ENCODE measurements at regions not wholly inside any gene's neighbourhood (a gene's known extent, or its start where the extent isn't known, plus 50 kb on each side); places are given as distances from the start of the nearest gene placed in this dataset.
A peak's percentile ranks its signal among the peaks of the same experiment; 100 is the strongest.

- Histone ChIP-seq H3K27ac (no peak overlapping the region), H3K4me1 (no peaks in the 10 kb centered on the region), H3K36me3 (no peaks in the 10 kb centered on the region), H3K4me3 (replicated peaks in 1 of 3) (no peak overlapping the region), H3K9me3 (no peaks in the 10 kb centered on the region), H3K27me3 (no peaks in the 10 kb centered on the region)
- DNase-seq: no peak
- TF ChIP-seq, protein P1, sequence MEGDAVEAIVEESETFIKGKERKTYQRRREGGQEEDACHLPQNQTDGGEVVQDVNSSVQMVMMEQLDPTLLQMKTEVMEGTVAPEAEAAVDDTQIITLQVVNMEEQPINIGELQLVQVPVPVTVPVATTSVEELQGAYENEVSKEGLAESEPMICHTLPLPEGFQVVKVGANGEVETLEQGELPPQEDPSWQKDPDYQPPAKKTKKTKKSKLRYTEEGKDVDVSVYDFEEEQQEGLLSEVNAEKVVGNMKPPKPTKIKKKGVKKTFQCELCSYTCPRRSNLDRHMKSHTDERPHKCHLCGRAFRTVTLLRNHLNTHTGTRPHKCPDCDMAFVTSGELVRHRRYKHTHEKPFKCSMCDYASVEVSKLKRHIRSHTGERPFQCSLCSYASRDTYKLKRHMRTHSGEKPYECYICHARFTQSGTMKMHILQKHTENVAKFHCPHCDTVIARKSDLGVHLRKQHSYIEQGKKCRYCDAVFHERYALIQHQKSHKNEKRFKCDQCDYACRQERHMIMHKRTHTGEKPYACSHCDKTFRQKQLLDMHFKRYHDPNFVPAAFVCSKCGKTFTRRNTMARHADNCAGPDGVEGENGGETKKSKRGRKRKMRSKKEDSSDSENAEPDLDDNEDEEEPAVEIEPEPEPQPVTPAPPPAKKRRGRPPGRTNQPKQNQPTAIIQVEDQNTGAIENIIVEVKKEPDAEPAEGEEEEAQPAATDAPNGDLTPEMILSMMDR (IDR thresholded peaks at IDR 0.05): no peak
- TF ChIP-seq POLR2A (IDR thresholded peaks at IDR 0.05): no peak
- WGBS, 2 donors: 76 to 93% methylated on average over 2 of the region's 2 CpGs
- intact Hi-C loops (cut with DNase I): no loop called here
Measured at GRCh38 chr13:85163063-85163462, 636.2 kb downstream of the SLITRK6 start.

- 11 to 31% methylated on average over 4 of the region's 4 CpGs for WGBS, 2 donors
- intact Hi-C loops (cut with DNase I): no loop called here
- TF ChIP-seq, protein P1 (IDR thresholded peaks at IDR 0.05): no peak
- no peak for TF ChIP-seq POLR2A (IDR thresholded peaks at IDR 0.05)
- Histone ChIP-seq H3K36me3 (no peaks in the 10 kb centered on the region), H3K27me3 (no peaks in the 10 kb centered on the region), H3K4me3 (replicated peaks in 1 of 3) (no peak overlapping the region), H3K9me3 (no peaks in the 10 kb centered on the region), H3K27ac (peak overlapping the region in 1 of 3 donors; percentile 7), H3K4me1 (no peaks in the 10 kb centered on the region)
- peak; percentile 65 for DNase-seq
Measured at GRCh38 chr13:85148009-85148408, 651.2 kb downstream of the SLITRK6 start.

DNA sequence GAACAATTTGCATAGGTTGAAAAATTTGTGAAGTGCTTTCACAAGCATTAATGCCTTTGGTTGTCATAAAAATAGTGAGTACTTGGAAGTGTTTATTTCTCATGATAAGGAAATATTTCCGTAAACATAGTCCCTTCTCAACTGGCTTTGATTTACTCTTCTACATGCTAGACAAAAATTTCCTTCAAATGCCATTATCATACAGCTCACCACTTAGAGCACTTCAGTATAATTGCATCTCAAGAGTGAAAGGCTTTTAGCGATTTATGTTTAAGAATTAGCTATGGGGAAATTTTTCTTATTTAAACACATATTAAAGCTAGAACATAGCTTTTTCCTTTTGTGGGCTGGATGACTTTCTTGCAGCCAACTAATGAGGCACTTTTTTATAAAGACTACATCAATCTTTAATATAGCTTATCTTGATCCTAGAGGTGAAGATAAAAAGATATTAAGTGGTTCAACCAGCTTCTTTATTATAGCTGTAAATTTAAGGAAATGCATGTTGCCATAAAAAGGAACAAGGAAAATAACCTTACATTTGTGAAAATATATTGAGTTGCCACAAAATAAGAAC is 656.8 kb downstream of the SLITRK6 start:
- H3K9me3 ChIP-seq: no peaks in the 10 kb centered on the region
- H3K4me3 ChIP-seq (replicated peaks in 1 of 3): no peak overlapping the region
- TF ChIP-seq, protein P1 (IDR thresholded peaks at IDR 0.05): no peak
- TF ChIP-seq POLR2A (IDR thresholded peaks at IDR 0.05): no peak
- 72 to 74% methylated on average over 2 of the region's 2 CpGs for WGBS, 2 donors
- intact Hi-C loops (cut with DNase I): no loop called here
- no peaks in the 10 kb centered on the region for H3K27me3 ChIP-seq
- H3K36me3 ChIP-seq: no peaks in the 10 kb centered on the region
- no peaks in the 10 kb centered on the region for H3K4me1 ChIP-seq
- H3K27ac ChIP-seq: no peak overlapping the region
- no peak for DNase-seq

GRCh38 chr13:85141401-85141800 is 657.8 kb downstream of the SLITRK6 start:
- Histone ChIP-seq H3K36me3 (no peaks in the 10 kb centered on the region), H3K27ac (no peak overlapping the region), H3K27me3 (no peaks in the 10 kb centered on the region), H3K9me3 (no peaks in the 10 kb centered on the region), H3K4me1 (no peaks in the 10 kb centered on the region), H3K4me3 (replicated peaks in 1 of 3) (no peak overlapping the region)
- intact Hi-C loops (cut with DNase I): no loop called here
- no peak for DNase-seq
- TF ChIP-seq POLR2A (IDR thresholded peaks at IDR 0.05): no peak
- TF ChIP-seq, protein P1 (IDR thresholded peaks at IDR 0.05): no peak
- 70 to 81% methylated on average over 2 of the region's 2 CpGs for whole genome bisulfite sequencing, 2 donors

DNA sequence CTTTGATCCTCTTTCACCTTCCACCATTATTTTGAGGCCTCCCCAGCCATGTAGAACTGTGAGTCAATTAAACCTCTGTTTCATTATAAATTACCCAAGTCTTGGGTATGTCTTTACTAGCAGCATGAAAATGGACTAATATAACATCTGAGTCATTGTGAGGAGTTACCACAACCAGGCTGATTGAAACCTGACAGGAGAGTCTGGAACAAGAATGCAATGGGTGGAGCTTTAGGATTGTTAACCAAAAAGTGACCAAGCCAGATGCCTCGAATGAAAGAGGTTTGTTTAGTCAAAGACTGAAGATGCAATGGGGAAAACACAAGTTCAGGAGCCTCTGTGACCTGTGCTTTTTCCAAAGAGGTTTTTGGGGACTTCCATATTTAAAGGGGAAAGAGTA is 659.0 kb downstream of the SLITRK6 start:
- no peak for DNase-seq
- WGBS, 2 donors: 29 to 36% methylated on average over 1 of the region's 1 CpG

More for the DNA sequence above, 659.0 kb downstream of the SLITRK6 start:
- Histone ChIP-seq H3K4me3 (replicated peaks in 1 of 3) (no peak overlapping the region), H3K9me3 (no peaks in the 10 kb centered on the region), H3K36me3 (no peaks in the 10 kb centered on the region), H3K27ac (no peak overlapping the region), H3K4me1 (no peaks in the 10 kb centered on the region), H3K27me3 (no peaks in the 10 kb centered on the region)
- TF ChIP-seq, protein P1 (IDR thresholded peaks at IDR 0.05): no peak
- TF ChIP-seq POLR2A (IDR thresholded peaks at IDR 0.05): no peak
- intact Hi-C loops (cut with DNase I): no loop called here
